H1 (cell line): ENCODE measurements at regions not wholly inside any gene's neighbourhood (a gene's known extent, or its start where the extent isn't known, plus 50 kb on each side); places are given as distances from the start of the nearest gene placed in this dataset.

ENCODE experiments used
- CTCF ChIA-PET: fragments of 300-600 bp; sonication (Branson Sonifier 250); formaldehyde crosslinking; loops from one replicate; lab custom pipeline; 2021; ENCODE audit not compliant: partially characterized antibody; lab: Charles Lee
- POLR2A ChIA-PET: fragments of 300-600 bp; sonication (Branson Sonifier 250); formaldehyde crosslinking; loops from one replicate; lab custom pipeline; 2021; ENCODE audit warnings: inconsistent platforms; ENCODE audit not compliant: partially characterized antibody; lab: Charles Lee
- DNase-seq, 2 experiments: peaks; one replicate each; pipeline versions ENCODE4 v3.0.0 to v3.0.0-alpha.2; 2010 to 2022; ENCODE audit warnings: low spot score in 2 of 2, low read depth in 1 of 2, mixed read lengths in 1 of 2
- FAIRE-seq: peaks from 2 replicates; lab custom pipeline; 2011; peaks lifted over from hg19 to GRCh38; lab: Jason Lieb, UNC
- H2AFZ ChIP-seq: 2 replicates; pipeline ENCODE4 v1.8.1; 2012; ENCODE audit warnings: low read length, inconsistent platforms
- H2AK5ac ChIP-seq: 2 replicates; pipeline ENCODE4 v1.6.1; 2013; ENCODE audit warnings: low read depth, low read length
- H2BK120ac ChIP-seq: replicated peaks from 2 replicates; pipeline ENCODE3; 2013; ENCODE audit warnings: low read depth, low read length, inconsistent platforms
- H2BK12ac ChIP-seq: 2 replicates; pipeline ENCODE4 v1.6.1; 2013; ENCODE audit warnings: low read depth, low read length
- H2BK15ac ChIP-seq: 2 replicates; pipeline ENCODE4 v1.6.1; 2013; ENCODE audit warnings: low read length
- H2BK20ac ChIP-seq: 2 replicates; pipeline ENCODE4 v1.6.1; 2013; ENCODE audit warnings: low read length
- H2BK5ac ChIP-seq: 2 replicates; pipeline ENCODE4 v1.6.1; 2013; ENCODE audit warnings: low read depth, low read length
- H3K14ac ChIP-seq: 2 replicates; pipeline ENCODE4 v1.6.1; 2013; ENCODE audit warnings: inconsistent platforms; ENCODE audit not compliant: insufficient read length
- H3K18ac ChIP-seq: 2 replicates; pipeline ENCODE4 v1.6.1; 2013; ENCODE audit warnings: low read length; ENCODE audit errors: extremely low read depth
- H3K23ac ChIP-seq: 2 replicates; pipeline ENCODE4 v1.6.1; 2013; ENCODE audit warnings: inconsistent platforms; ENCODE audit not compliant: insufficient read length
- H3K23me2 ChIP-seq: 2 replicates; pipeline ENCODE4 v1.6.1; 2013; ENCODE audit warnings: low read depth, low read length
- H3K27ac ChIP-seq: 2 replicates; pipeline ENCODE4 v1.6.1; 2011; ENCODE audit warnings: low read depth, low read length, inconsistent platforms
- H3K27me3 ChIP-seq, 4 experiments: replicated peaks in 1 of 4; 1 replicate in 1 of 4; 2 replicates in 3 of 4; pipeline versions ENCODE4 v1.6.1 to v1.8.1; 2011 to 2013; ENCODE audit warnings: low read length in 3 of 4, mild to moderate bottlenecking in 3 of 4, inconsistent platforms in 2 of 4, mixed read lengths in 2 of 4, moderate library complexity in 1 of 4; ENCODE audit not compliant: control insufficient read depth in 3 of 4, insufficient read depth in 3 of 4; ENCODE audit errors: extremely low read depth in 1 of 4
- H3K36me3 ChIP-seq, 4 experiments: 2 replicates each; pipeline versions ENCODE4 v1.6.1 to v1.8.1; 2011 to 2013; ENCODE audit warnings: mild to moderate bottlenecking in 4 of 4, low read length in 3 of 4, moderate library complexity in 2 of 4, control low read depth in 1 of 4, inconsistent platforms in 1 of 4; ENCODE audit not compliant: insufficient read depth in 4 of 4, control insufficient read depth in 2 of 4
- H3K4ac ChIP-seq: replicated peaks from 2 replicates; pipeline ENCODE3; 2013; ENCODE audit warnings: low read length, low read depth, mixed read lengths, inconsistent platforms; ENCODE audit not compliant: insufficient read length
- H3K4me1 ChIP-seq, 4 experiments: replicated peaks in 1 of 4; 1 replicate in 1 of 4; 2 replicates in 3 of 4; pipeline versions ENCODE4 v1.6.1 to v1.8.1; 2011 to 2013; ENCODE audit warnings: low read length in 3 of 4, inconsistent platforms in 2 of 4, mixed read lengths in 1 of 4; ENCODE audit not compliant: insufficient read depth in 4 of 4, control insufficient read depth in 3 of 4
- H3K4me2 ChIP-seq, 2 experiments: 2 replicates each; pipeline versions ENCODE4 v1.6.1 to v1.8.1; 2011 to 2013; ENCODE audit warnings: low read depth in 2 of 2, low read length in 2 of 2, control low read depth in 1 of 2, inconsistent platforms in 1 of 2, mild to moderate bottlenecking in 1 of 2; ENCODE audit not compliant: insufficient read depth in 1 of 2
- H3K4me3 ChIP-seq, 4 experiments: fragments of 200-600, 300-600 bp in 1 of 4; sonication (generic), shearing (Covaris generic), sonication (Bioruptor Twin) in 1 of 4; 2 replicates each; pipeline versions ENCODE4 v1.5.1 to v1.8.1; 2011 to 2016; ENCODE audit warnings: low read length in 4 of 4, low read depth in 3 of 4, control low read depth in 2 of 4, inconsistent platforms in 2 of 4, mild to moderate bottlenecking in 2 of 4, mixed read lengths in 1 of 4, moderate library complexity in 1 of 4; ENCODE audit not compliant: insufficient read depth in 2 of 4; ENCODE audit errors: extremely low read depth in 1 of 4
- H3K56ac ChIP-seq: replicated peaks from 2 replicates; pipeline ENCODE3; 2013; ENCODE audit warnings: low read depth, mild to moderate bottlenecking, mixed read lengths, low read length, inconsistent platforms; ENCODE audit not compliant: insufficient read length
- H3K79me1 ChIP-seq: 2 replicates; pipeline ENCODE4 v1.6.1; 2013; ENCODE audit warnings: low read depth, low read length, control low read depth
- H3K79me2 ChIP-seq, 2 experiments: 2 replicates each; pipeline versions ENCODE4 v1.6.1 to v1.8.1; 2012 to 2013; ENCODE audit warnings: low read length in 2 of 2, mild to moderate bottlenecking in 2 of 2, inconsistent platforms in 1 of 2; ENCODE audit not compliant: insufficient read depth in 2 of 2, control insufficient read depth in 1 of 2
- H3K9ac ChIP-seq, 4 experiments: replicated peaks in 1 of 4; 1 replicate in 1 of 4; 2 replicates in 3 of 4; pipeline versions ENCODE4 v1.6.1 to v1.8.1; 2011 to 2013; ENCODE audit warnings: low read depth in 3 of 4, low read length in 3 of 4, control low read depth in 2 of 4, mild to moderate bottlenecking in 2 of 4, moderate library complexity in 2 of 4, inconsistent platforms in 1 of 4; ENCODE audit errors: extremely low read depth in 1 of 4
- H3K9me3 ChIP-seq, 2 experiments: 2 replicates each; pipeline versions ENCODE4 v1.6.1 to v1.8.1; 2012 to 2013; ENCODE audit warnings: mild to moderate bottlenecking in 2 of 2, moderate library complexity in 2 of 2, control low read depth in 1 of 2, inconsistent platforms in 1 of 2, low read depth in 1 of 2, low read length in 1 of 2, mixed read lengths in 1 of 2; ENCODE audit not compliant: insufficient read depth in 2 of 2
- H4K20me1 ChIP-seq, 2 experiments: replicated peaks in 1 of 2; 2 replicates each; pipeline versions ENCODE3 to v1.8.1; 2011 to 2013; ENCODE audit warnings: inconsistent platforms in 2 of 2, low read length in 2 of 2, mild to moderate bottlenecking in 1 of 2; ENCODE audit not compliant: insufficient read depth in 2 of 2, control insufficient read depth in 1 of 2
- H4K5ac ChIP-seq: 2 replicates; pipeline ENCODE4 v1.6.1; 2013; ENCODE audit warnings: low read length, low read depth, mixed read lengths, inconsistent platforms; ENCODE audit not compliant: insufficient read length
- H4K8ac ChIP-seq: 2 replicates; pipeline ENCODE4 v1.8.0; 2013; ENCODE audit warnings: mild to moderate bottlenecking, moderate library complexity, low read length, inconsistent platforms; ENCODE audit not compliant: insufficient read depth; ENCODE audit errors: extremely low read depth
- H4K91ac ChIP-seq: replicated peaks from 2 replicates; pipeline ENCODE3; 2013; ENCODE audit warnings: low read length, mixed read lengths, inconsistent platforms; ENCODE audit not compliant: insufficient read length
- WGBS, 2 experiments: shearing (Covaris generic) in 1 of 2; methylation state at CpG; one replicate each; pipeline versions ENCODE4 v1.1.6 to v1.1.7; 2013 to 2015; ENCODE audit warnings: low lambda C conversion rate in 2 of 2, mixed read lengths in 2 of 2, inconsistent platforms in 1 of 2, low coverage in 1 of 2, missing lambda C conversion rate in 1 of 2; ENCODE audit not compliant: insufficient replicate concordance in 2 of 2, insufficient coverage in 1 of 2, insufficient read length in 1 of 2; ENCODE audit errors: extremely low coverage in 1 of 2, missing lambda C conversion rate in 1 of 2; 5-methylcytosine and 5-hydroxymethylcytosine counted together

GRCh38 chr1:230487773-230488428 is 61.8 kb upstream of the PGBD5 start:
- no peaks in the 10 kb centered on the region for H3K4me1 ChIP-seq
- H3K79me1 ChIP-seq = no peaks in the 10 kb centered on the region
- CTCF ChIA-PET = interaction anchor here (1.9 kb wide), 1 partner anchor 47 kb away, joined by 4 read pairs; no protein-coding TSS in a partner anchor
- no peak overlapping the region for H2BK15ac ChIP-seq
- H3K27me3 ChIP-seq = no peaks in the 10 kb centered on the region
- no peak overlapping the region for H3K56ac ChIP-seq
- no peak overlapping the region for H4K8ac ChIP-seq
- no peaks in the 10 kb centered on the region for H4K20me1 ChIP-seq
- no peaks in the 10 kb centered on the region for H3K36me3 ChIP-seq
- no peak overlapping the region for H2BK20ac ChIP-seq
- no peak overlapping the region for H2AK5ac ChIP-seq
- POLR2A ChIA-PET = no interaction called here
- H3K4me2 ChIP-seq = no peak overlapping the region
- no peak overlapping the region for H2BK12ac ChIP-seq
- H3K23ac ChIP-seq = no peak overlapping the region
- 75% methylated on average over 4 of the region's 4 CpGs; no CpG with 5 or more reads in 1 of the 2 experiments for WGBS, 2 experiments
- DNase-seq (no peak), FAIRE-seq (no peak)
- H3K79me2 ChIP-seq = no peaks in the 10 kb centered on the region
- no peaks in the 10 kb centered on the region for H3K9me3 ChIP-seq
- no peak overlapping the region for H3K18ac ChIP-seq
- H4K91ac ChIP-seq = no peak overlapping the region
- H3K14ac ChIP-seq = no peak overlapping the region
- no peak overlapping the region for H3K9ac ChIP-seq
- no peak overlapping the region for H4K5ac ChIP-seq
- H2BK120ac ChIP-seq = no peak overlapping the region
- H3K4ac ChIP-seq = no peak overlapping the region
- H2BK5ac ChIP-seq = no peak overlapping the region
- H2AFZ ChIP-seq = no peak overlapping the region
- H3K23me2 ChIP-seq = 0 out of 2 replicates have a peak, but pooled peaks cover 1% of the 10 kb centered on the region
- no peak overlapping the region for H3K4me3 ChIP-seq
- no peak overlapping the region for H3K27ac ChIP-seq
